ENCODE measurements at regions not wholly inside any gene's neighbourhood (a gene's known extent, or its start where the extent isn't known, plus 50 kb on each side); places are given as distances from the start of the nearest gene placed in this dataset.

GRCh38 chr15:39340903-39341645 is 239.8 kb upstream of the THBS1 start:
- Histone ChIP-seq H2AFZ (ENCODE audit: low read depth) (no peak overlapping the region), H3K36me3 (replicated peaks in 1 of 2; ENCODE audit: control insufficient read depth in 1 of 2, insufficient read depth in 2 of 2, low read length in 1 of 2) (no peaks in the 10 kb centered on the region), H3K4me2 (no peak overlapping the region), H3K27me3 (ENCODE audit: insufficient read depth) (no peaks in the 10 kb centered on the region), H3K27ac (ENCODE audit: low read depth in 2 of 2, low read length in 1 of 2) (no peak overlapping the region), H3K9ac (no peak overlapping the region), H3K4me1 (ENCODE audit: control insufficient read depth in 1 of 2, insufficient read depth in 2 of 2, low read depth in 1 of 2, low read length in 1 of 2) (no peaks in the 10 kb centered on the region), H3K4me3 (ENCODE audit: low read depth in 2 of 2, low read length in 1 of 2) (no peak overlapping the region), H4K20me1 (ENCODE audit: insufficient read depth) (no peaks in the 10 kb centered on the region), H3K9me3 (peaks cover 9% of the 10 kb centered on the region; the same call in 1 of the 2 replicates), H3K9me2 (no peaks in the 10 kb centered on the region), H3F3A (replicated peaks; ENCODE audit: insufficient read depth) (no peaks in the 10 kb centered on the region), H3K79me2 (ENCODE audit: insufficient read depth) (no peaks in the 10 kb centered on the region)
- TF ChIP-seq SMC3 (IDR thresholded peaks at IDR 0.05; ENCODE audit: low read depth, low read length) (no peak), GATA2 (CRISPR knock-in tag; IDR thresholded peaks at IDR 0.05) (no peak), FOXJ3 (CRISPR knock-in tag; IDR thresholded peaks at IDR 0.05) (no peak), USF2 (IDR thresholded peaks at IDR 0.05; ENCODE audit: borderline replicate concordance, low read depth, low read length) (no peak), ELF1 (IDR thresholded peaks at IDR 0.05) (no peak), PBX3 (IDR thresholded peaks at IDR 0.05) (no peak), EZH2phosphoT487 (IDR thresholded peaks at IDR 0.05; ENCODE audit: borderline replicate concordance, low read depth) (no peak), YY1 (IDR thresholded peaks at IDR 0.05; ENCODE audit: low read depth) (no peak), NRF1 (IDR thresholded peaks at IDR 0.05; ENCODE audit: low read depth, low read length) (no peak), CHD2 (IDR thresholded peaks at IDR 0.05; ENCODE audit: low read length, partially characterized antibody) (no peak)
- DNase-seq, result no peak
- ChIA-PET POLR2A (no interaction called here), CTCF (interaction anchor here (1.4 to 1.6 kb wide), 2 partner anchors 9 to 239 kb away, joined by 3 to 5 read pairs; no protein-coding TSS in a partner anchor)
- WGBS (ENCODE audit: low lambda C conversion rate), result 85% methylated on average over 12 of the region's 13 CpGs

GRCh38 chr15:39344662-39345141 is 236.2 kb upstream of the THBS1 start:
- TF ChIP-seq TAF1 (IDR thresholded peaks at IDR 0.05; ENCODE audit: borderline replicate concordance, low read depth, low read length), result no peak
- no peak for TF ChIP-seq EP300 (IDR thresholded peaks at IDR 0.05; ENCODE audit: borderline replicate concordance in 1 of 2, low read depth in 1 of 2, low read length in 1 of 2)
- no peak for TF ChIP-seq CHD2 (IDR thresholded peaks at IDR 0.05; ENCODE audit: low read length, partially characterized antibody)
- no peak for TF ChIP-seq REST (IDR thresholded peaks at IDR 0.05; ENCODE audit: low read depth, low read length)
- TF ChIP-seq TEAD4 (IDR thresholded peaks at IDR 0.05; ENCODE audit: borderline replicate concordance, insufficient read depth), result no peak
- no peak for TF ChIP-seq RXRA (IDR thresholded peaks at IDR 0.05; ENCODE audit: borderline replicate concordance, low read depth)
- CTCF ChIA-PET, result no interaction called here
- no peaks in the 10 kb centered on the region for H3K27me3 ChIP-seq (ENCODE audit: insufficient read depth)
- H3K4me1 ChIP-seq (ENCODE audit: control insufficient read depth in 1 of 2, insufficient read depth in 2 of 2, low read depth in 1 of 2, low read length in 1 of 2), result no peaks in the 10 kb centered on the region
- DNase-seq, result no peak
- no peaks in the 10 kb centered on the region for H3K9me2 ChIP-seq
- no peak overlapping the region for H3K4me3 ChIP-seq (ENCODE audit: low read depth in 2 of 2, low read length in 1 of 2)
- H3K27ac ChIP-seq (ENCODE audit: low read depth in 2 of 2, low read length in 1 of 2), result no peak overlapping the region
- H3K9me3 ChIP-seq, result peaks cover 9% of the 10 kb centered on the region; the same call in 1 of the 2 replicates
- no peaks in the 10 kb centered on the region for H3K36me3 ChIP-seq (replicated peaks in 1 of 2; ENCODE audit: control insufficient read depth in 1 of 2, insufficient read depth in 2 of 2, low read length in 1 of 2)
- POLR2A ChIA-PET, result no interaction called here
- WGBS (ENCODE audit: low lambda C conversion rate), result 57% methylated on average over 3 of the region's 3 CpGs
- no peaks in the 10 kb centered on the region for H4K20me1 ChIP-seq (ENCODE audit: insufficient read depth)
- H3F3A ChIP-seq (replicated peaks; ENCODE audit: insufficient read depth), result no peaks in the 10 kb centered on the region
- H3K4me2 ChIP-seq, result no peak overlapping the region
- H2AFZ ChIP-seq (ENCODE audit: low read depth), result no peak overlapping the region
- H3K79me2 ChIP-seq (ENCODE audit: insufficient read depth), result no peaks in the 10 kb centered on the region
- no peak overlapping the region for H3K9ac ChIP-seq

All from SK-N-SH (cell line).